ENCODE measurements at regions not wholly inside any gene's neighbourhood (a gene's known extent, or its start where the extent isn't known, plus 50 kb on each side); places are given as distances from the start of the nearest gene placed in this dataset.
"Not testable (repeated sequence)": the region's sequence is repeated elsewhere in the genome, so short reads cannot be mapped to it uniquely, and the experiment has no call there.

DNA sequence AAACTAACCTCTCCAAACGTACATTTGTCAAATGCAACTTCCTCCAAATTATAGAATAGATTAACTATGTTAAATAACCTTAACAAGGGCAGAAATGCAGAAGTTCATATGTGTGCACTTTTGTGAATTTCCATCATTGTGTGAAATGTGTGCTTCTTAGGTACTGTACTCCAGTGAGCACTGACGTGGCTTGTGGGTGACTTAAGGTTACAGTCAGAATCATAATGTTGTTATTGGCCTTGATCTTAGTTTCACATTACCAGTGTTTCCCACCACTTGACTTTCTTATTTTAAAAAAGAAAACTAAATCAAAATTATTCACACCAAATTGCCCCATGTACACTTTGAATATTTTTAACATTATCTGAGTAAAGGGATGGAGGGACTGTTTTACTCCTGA lies 155.1 kb upstream of the FZD8 start:
- Mint-ChIP-seq H3K9me3 (no peaks in the 10 kb centered on the region), H3K27me3 (no peaks in the 10 kb centered on the region), H3K4me3 (no peak overlapping the region), H3K4me1 (ENCODE audit: low read depth) (no peaks in the 10 kb centered on the region), H3K36me3 (no peaks in the 10 kb centered on the region), H3K27ac (no peak overlapping the region)
- intact Hi-C loops (cut with micrococcal nuclease), result no loop called here
- ChIA-PET CTCF (no interaction called here), POLR2A (no interaction called here)
- no peak for DNase-seq

DNA sequence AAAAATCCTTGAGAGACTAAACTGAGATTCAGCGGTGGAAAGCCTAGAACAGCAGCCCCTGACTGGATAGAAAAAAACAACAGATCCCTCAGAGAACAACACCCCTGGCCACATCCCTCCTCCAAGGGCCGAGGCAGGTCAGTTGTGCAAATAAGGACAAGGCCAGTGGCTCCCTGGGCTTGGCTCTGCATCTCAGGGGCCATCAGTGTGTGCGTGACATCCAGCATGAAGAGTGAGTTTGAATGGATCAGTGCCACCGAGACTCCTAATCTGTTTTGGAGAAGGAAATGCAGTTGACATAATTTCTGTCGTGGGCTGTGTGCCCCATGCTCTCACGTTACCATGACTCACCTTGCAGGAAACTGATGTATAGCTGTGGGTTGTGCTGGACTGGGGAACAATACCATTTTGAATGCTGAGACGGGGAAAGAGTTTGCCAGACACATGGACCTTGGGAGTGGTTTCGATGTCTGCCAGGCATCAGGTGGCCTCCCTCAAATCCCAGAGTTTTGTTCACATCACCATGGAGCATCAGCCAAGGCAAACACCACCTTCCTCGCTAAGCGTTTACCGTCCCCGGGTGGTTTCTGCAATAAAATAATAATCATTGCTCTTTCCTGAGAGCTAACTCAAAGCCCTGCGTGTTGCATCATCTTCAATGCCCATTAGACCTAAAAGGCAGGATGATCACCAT lies 153.2 kb upstream of the FZD8 start:
- intact Hi-C loops (cut with micrococcal nuclease), result no loop called here
- CTCF ChIA-PET, result no interaction called here
- no peaks in the 10 kb centered on the region for H3K9me3 Mint-ChIP-seq
- H3K27ac Mint-ChIP-seq, result no peak overlapping the region
- H3K4me1 Mint-ChIP-seq (ENCODE audit: low read depth), result no peaks in the 10 kb centered on the region
- no peak for DNase-seq
- no peaks in the 10 kb centered on the region for H3K27me3 Mint-ChIP-seq
- no peak overlapping the region for H3K4me3 Mint-ChIP-seq
- POLR2A ChIA-PET, result no interaction called here
- no peaks in the 10 kb centered on the region for H3K36me3 Mint-ChIP-seq

DNA sequence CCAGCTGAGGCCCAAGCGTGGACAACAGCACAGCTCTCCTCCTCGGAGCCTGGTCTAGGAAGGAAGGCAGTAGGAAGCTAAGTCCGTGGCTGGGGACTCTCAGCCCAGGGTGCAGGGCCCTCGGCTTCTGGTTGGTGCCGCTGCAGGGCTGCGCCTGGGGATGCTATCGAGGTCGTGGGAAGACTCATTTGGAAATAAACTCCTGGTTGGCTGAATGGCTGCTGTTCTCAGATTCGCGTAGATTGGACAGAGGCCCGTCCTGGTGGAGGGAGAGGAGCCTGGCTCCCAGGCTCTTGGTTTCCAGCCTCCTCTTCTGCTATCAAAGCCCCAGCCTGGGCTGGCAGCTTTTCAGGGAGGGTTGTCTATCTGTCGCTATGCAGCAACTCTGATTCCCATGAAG lies 152.6 kb upstream of the FZD8 start:
- Mint-ChIP-seq H3K9me3 (no peaks in the 10 kb centered on the region), H3K27me3 (no peaks in the 10 kb centered on the region), H3K4me3 (no peak overlapping the region), H3K27ac (no peak overlapping the region), H3K36me3 (no peaks in the 10 kb centered on the region), H3K4me1 (ENCODE audit: low read depth) (no peaks in the 10 kb centered on the region)
- intact Hi-C loops (cut with micrococcal nuclease), result no loop called here
- DNase-seq, result no peak
- CTCF ChIA-PET, result interaction anchor here (0.7 kb wide), 1 partner anchor 1062 kb away, joined by 3 read pairs; no protein-coding TSS in a partner anchor
- POLR2A ChIA-PET, result no interaction called here

DNA sequence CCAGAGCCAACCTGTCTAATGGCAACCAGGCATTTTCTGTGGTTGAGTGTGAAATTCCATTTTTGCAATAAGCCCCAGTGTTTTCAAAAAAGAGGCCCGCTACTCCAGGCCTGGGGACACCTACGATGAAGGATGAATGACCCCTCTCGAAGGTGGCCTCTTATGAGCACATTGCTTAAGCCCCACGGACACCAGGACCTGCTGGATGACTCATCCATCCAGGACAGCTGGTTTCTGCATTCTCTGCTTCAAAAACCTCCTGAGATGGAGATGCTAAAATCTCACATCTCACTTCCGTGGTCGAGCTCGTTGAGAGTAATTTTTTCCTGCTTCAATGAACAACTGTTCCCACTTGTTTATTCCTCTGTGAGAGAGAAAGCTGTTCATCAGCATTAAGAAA lies 150.2 kb upstream of the FZD8 start:
- H3K27me3 Mint-ChIP-seq, result no peaks in the 10 kb centered on the region
- no peaks in the 10 kb centered on the region for H3K36me3 Mint-ChIP-seq
- DNase-seq, result no peak
- H3K9me3 Mint-ChIP-seq, result peaks cover 3% of the 10 kb centered on the region
- intact Hi-C loops (cut with micrococcal nuclease), result no loop called here
- no peak overlapping the region for H3K4me3 Mint-ChIP-seq
- ChIA-PET CTCF (no interaction called here), POLR2A (no interaction called here)
- no peak overlapping the region for H3K27ac Mint-ChIP-seq
- H3K4me1 Mint-ChIP-seq (ENCODE audit: low read depth), result no peaks in the 10 kb centered on the region

DNA sequence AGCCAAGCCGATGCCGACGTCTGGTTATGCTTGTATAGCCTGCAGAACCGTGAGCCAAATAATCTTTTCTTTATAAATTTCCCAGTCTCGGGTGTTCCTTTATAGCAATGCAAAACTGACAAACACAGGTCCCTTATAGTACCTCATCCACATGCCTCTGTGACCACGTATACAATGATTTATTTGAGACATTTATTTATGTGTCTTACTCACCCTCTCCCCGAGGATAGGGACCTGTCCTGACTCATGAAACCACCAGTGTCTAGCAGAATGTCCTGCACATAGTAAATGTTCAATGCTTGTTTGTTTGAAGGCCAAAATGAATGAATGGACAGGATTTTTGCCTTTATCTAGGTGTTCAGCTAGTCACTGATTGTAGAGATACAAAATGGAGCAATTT lies 147.9 kb upstream of the FZD8 start:
- H3K27me3 Mint-ChIP-seq, result no peaks in the 10 kb centered on the region
- no peaks in the 10 kb centered on the region for H3K4me1 Mint-ChIP-seq (ENCODE audit: low read depth)
- ChIA-PET POLR2A (no interaction called here), CTCF (no interaction called here)
- no peak overlapping the region for H3K27ac Mint-ChIP-seq
- no peaks in the 10 kb centered on the region for H3K36me3 Mint-ChIP-seq
- DNase-seq, result no peak
- H3K9me3 Mint-ChIP-seq, result peaks cover 15% of the 10 kb centered on the region
- no peak overlapping the region for H3K4me3 Mint-ChIP-seq
- intact Hi-C loops (cut with micrococcal nuclease), result loop anchor here (10.0 kb wide), 1 partner anchor 155 kb away; no protein-coding TSS in a partner anchor

DNA sequence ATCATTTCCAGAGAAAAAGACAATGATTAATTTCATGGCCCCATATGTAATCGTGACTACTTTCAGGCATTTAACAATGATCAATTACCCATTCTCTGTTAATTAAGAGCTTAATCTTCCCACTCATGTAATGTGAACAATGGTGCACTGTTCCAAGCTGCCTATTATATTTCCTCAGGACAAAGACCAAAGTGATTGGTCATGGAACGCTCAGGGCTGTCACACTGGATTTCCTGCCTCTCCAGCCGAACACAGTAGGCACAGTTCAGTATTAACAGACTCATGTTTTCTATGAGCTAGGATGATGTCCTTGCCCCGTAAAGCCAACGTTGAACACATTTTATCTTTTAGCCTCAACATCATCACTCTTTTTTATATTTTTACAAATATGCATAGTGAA lies 142.7 kb upstream of the FZD8 start:
- DNase-seq, result no peak
- ChIA-PET POLR2A (no interaction called here), CTCF (no interaction called here)
- Mint-ChIP-seq H3K36me3 (no peaks in the 10 kb centered on the region), H3K9me3 (peaks cover 15% of the 10 kb centered on the region), H3K4me3 (no peak overlapping the region), H3K27ac (no peak overlapping the region), H3K27me3 (no peaks in the 10 kb centered on the region), H3K4me1 (ENCODE audit: low read depth) (no peaks in the 10 kb centered on the region)
- intact Hi-C loops (cut with micrococcal nuclease), result loop anchor here (10.0 kb wide), 1 partner anchor 150 kb away; no protein-coding TSS in a partner anchor

DNA sequence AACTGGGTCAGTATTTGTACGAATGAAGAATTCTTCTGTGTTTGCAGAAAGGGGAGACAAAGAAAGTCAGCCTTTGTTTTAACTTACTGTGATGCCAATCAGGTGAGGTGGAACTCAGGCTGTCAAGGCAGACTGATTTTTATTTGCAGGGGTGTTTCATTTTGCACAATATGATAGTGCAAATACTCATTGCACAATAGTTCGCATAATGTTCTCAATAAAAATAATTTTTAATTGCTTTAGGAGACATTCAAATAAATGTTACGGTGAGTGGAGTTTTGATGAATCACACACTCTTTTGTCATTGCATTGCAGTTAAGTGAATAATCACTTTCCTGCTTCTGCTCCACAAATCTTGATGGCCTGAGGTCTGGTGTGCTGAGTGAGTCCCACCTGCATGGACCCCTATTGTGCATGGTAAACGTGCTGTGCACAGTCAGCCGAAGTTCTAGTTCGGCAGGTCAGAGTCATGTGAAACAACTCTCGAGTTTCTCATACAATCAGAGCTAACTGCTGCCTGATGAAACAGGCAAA lies 141.3 kb upstream of the FZD8 start:
- POLR2A ChIA-PET, result interaction anchor here (0.6 kb wide), 1 partner anchor 342 kb away, joined by 3 read pairs; no protein-coding TSS in a partner anchor
- peaks cover 4% of the 10 kb centered on the region for H3K27me3 Mint-ChIP-seq
- H3K9me3 Mint-ChIP-seq, result peaks cover 13% of the 10 kb centered on the region
- no peaks in the 10 kb centered on the region for H3K4me1 Mint-ChIP-seq (ENCODE audit: low read depth)
- H3K27ac Mint-ChIP-seq, result no peak overlapping the region
- CTCF ChIA-PET, result interaction anchor here (0.6 kb wide), 1 partner anchor 31 kb away, joined by 4 read pairs; no protein-coding TSS in a partner anchor
- no peaks in the 10 kb centered on the region for H3K36me3 Mint-ChIP-seq
- intact Hi-C loops (cut with micrococcal nuclease), result loop anchor here (10.0 kb wide), 1 partner anchor 149 kb away; no protein-coding TSS in a partner anchor
- DNase-seq, result no peak
- H3K4me3 Mint-ChIP-seq, result no peak overlapping the region

DNA sequence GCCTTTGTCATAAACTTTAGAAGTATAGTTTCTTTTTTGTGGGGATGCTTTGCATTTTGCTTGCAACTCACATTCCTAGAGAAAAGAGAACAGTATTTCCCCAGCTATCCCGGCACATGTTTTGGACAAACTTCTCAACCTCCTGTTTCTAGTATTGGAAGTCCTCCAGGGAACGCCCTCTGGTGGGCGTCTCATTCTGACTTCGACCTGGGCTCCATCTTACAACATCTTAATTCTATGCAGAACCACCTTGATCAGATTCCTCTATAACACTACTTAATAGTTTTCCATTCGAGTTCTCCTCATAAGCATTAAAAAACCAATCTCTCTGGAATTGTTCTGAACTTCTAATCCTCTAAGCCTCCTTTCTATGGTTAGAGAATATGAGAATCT lies 139.5 kb upstream of the FZD8 start:
- CTCF ChIA-PET, result interaction anchor here (1.0 to 1.2 kb wide), 3 partner anchors 138 to 662 kb away, joined by 3 to 5 read pairs (median 5); no protein-coding TSS in a partner anchor
- peaks cover 7% of the 10 kb centered on the region for H3K27me3 Mint-ChIP-seq
- peaks cover 7% of the 10 kb centered on the region for H3K9me3 Mint-ChIP-seq
- no peaks in the 10 kb centered on the region for H3K36me3 Mint-ChIP-seq
- H3K27ac Mint-ChIP-seq, result no peak overlapping the region
- no peaks in the 10 kb centered on the region for H3K4me1 Mint-ChIP-seq (ENCODE audit: low read depth)
- no peak for DNase-seq
- intact Hi-C loops (cut with micrococcal nuclease), result loop anchor here (10.0 kb wide), 1 partner anchor 147 kb away; no protein-coding TSS in a partner anchor
- H3K4me3 Mint-ChIP-seq, result no peak overlapping the region
- POLR2A ChIA-PET, result no interaction called here

DNA sequence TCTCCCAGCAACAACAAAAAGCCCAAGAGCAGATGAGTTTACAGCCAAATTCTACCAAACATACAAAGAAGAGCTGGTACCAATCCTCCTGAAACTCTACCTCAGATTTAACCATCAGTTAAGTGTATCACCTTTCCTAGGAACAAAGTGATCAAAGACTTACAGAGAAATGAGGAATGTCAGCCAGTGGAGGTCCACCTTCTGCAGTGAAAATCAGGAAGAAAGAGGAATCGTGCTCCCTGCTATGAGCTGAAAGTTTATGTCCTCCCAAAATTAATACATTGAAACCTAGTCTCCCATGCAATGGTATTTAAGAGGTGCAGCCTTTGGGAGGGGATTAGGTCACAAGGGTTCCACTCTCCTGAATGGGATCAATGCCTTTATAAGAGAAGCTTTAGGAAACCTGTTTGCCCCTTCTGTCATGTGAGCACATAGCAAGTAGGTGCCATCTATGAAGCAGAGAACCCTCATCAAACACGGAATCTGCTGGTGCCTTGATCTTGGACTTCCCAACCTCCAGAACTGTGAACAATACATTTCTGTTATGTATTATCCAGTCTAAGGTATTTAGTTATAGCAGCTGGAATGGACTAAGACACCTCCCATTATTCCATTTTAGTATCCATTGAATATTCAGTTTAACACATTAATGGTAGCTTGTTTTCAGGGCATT lies 139.0 kb upstream of the FZD8 start:
- H3K36me3 Mint-ChIP-seq, result no peaks in the 10 kb centered on the region
- no peak overlapping the region for H3K4me3 Mint-ChIP-seq
- H3K27me3 Mint-ChIP-seq, result peaks cover 7% of the 10 kb centered on the region
- POLR2A ChIA-PET, result no interaction called here
- DNase-seq, result no peak
- CTCF ChIA-PET, result interaction anchor here (1.0 to 1.2 kb wide), 3 partner anchors 137 to 661 kb away, joined by 3 to 5 read pairs (median 5); no protein-coding TSS in a partner anchor
- no peaks in the 10 kb centered on the region for H3K4me1 Mint-ChIP-seq (ENCODE audit: low read depth)
- no peak overlapping the region for H3K27ac Mint-ChIP-seq
- H3K9me3 Mint-ChIP-seq, result peaks cover 4% of the 10 kb centered on the region
- intact Hi-C loops (cut with micrococcal nuclease), result loop anchor here (10.0 kb wide), 1 partner anchor 146 kb away; no protein-coding TSS in a partner anchor

DNA sequence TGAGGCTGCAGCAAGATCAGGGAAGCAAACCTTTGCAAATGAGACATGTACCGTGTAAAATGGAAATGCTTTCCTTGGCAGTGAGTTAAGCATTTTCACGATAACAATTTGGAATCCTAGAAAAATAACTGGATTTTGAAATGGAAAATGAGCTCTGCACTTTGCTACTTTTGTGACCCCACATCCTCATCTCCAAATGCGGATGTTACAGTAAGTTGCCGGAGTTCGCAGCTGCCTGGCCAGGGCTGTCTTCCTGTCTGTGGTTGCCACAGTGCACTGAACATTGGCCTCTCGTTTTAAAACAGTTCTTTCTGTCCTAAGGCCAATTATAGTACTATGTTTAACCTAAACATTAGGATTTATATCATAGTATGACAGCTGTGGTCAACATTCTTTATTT lies 136.2 kb upstream of the FZD8 start:
- ChIA-PET CTCF (no interaction called here), POLR2A (no interaction called here)
- DNase-seq, result no peak
- no peaks in the 10 kb centered on the region for H3K36me3 Mint-ChIP-seq
- no peak overlapping the region for H3K27ac Mint-ChIP-seq
- intact Hi-C loops (cut with micrococcal nuclease), result no loop called here
- no peaks in the 10 kb centered on the region for H3K9me3 Mint-ChIP-seq
- peaks cover 9% of the 10 kb centered on the region for H3K27me3 Mint-ChIP-seq
- no peak overlapping the region for H3K4me3 Mint-ChIP-seq
- H3K4me1 Mint-ChIP-seq (ENCODE audit: low read depth), result no peaks in the 10 kb centered on the region

DNA sequence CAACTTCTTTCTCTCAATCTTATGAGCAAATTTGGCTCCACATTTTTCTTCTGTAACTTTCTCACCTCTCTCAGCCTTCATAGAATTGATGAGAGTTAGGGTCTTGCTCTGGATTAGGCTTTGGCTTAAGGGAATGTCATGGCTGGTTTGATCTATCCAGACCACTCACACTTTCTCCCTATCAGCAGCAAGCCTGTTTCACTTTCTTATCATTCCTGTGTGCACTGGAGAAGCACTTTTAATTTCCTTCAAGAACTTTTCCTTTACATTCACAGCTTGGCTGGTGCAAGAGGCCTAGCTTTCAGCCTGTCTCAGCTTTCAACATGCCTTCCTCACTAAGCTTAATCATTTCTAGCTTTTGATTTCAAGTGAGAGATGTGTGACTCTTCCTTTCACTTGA lies 134.5 kb upstream of the FZD8 start:
- H3K27me3 Mint-ChIP-seq; DNase-seq; H3K4me1 Mint-ChIP-seq (ENCODE audit: low read depth); H3K4me3 Mint-ChIP-seq; POLR2A ChIA-PET; H3K36me3 Mint-ChIP-seq; H3K9me3 Mint-ChIP-seq; H3K27ac Mint-ChIP-seq; intact Hi-C loops (cut with micrococcal nuclease): not testable (repeated sequence)
- CTCF ChIA-PET, result interaction anchor here (1.6 kb wide), 1 partner anchor 141 kb away, joined by 3 read pairs; no protein-coding TSS in a partner anchor

DNA sequence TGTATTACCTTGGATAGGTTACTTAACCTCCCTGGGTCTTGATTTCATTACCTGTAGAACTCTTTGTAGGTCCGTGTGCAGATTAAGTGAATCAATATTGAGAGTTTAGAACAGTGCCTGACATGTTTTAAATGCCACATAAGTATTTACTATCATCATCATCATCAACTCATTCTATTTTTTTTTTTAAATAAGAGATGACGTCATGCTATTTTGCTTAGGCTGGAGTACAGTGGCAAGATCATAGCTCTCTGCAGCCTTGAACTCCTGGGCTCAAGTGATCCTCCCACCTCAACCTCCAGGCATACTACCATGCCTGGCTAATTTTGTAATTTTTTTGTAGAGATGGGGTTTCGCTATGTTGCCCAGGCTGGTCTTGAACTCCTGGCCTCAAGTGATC lies 132.0 kb upstream of the FZD8 start:
- POLR2A ChIA-PET, result no interaction called here
- H3K27me3 Mint-ChIP-seq, result peaks cover 9% of the 10 kb centered on the region
- no peaks in the 10 kb centered on the region for H3K4me1 Mint-ChIP-seq (ENCODE audit: low read depth)

More for the DNA sequence above, 132.0 kb upstream of the FZD8 start:
- Mint-ChIP-seq H3K27ac (no peak overlapping the region), H3K36me3 (no peaks in the 10 kb centered on the region), H3K9me3 (no peaks in the 10 kb centered on the region), H3K4me3 (no peak overlapping the region)
- no peak for DNase-seq
- CTCF ChIA-PET, result no interaction called here
- intact Hi-C loops (cut with micrococcal nuclease), result no loop called here

Measured in activated CD4-positive, alpha-beta memory T cell treated with anti-CD3 and anti-CD28 coated beads for 36 hours (primary cell).